ENCODE measurements at regions not wholly inside any gene's neighbourhood (a gene's known extent, or its start where the extent isn't known, plus 50 kb on each side); places are given as distances from the start of the nearest gene placed in this dataset.

DNA sequence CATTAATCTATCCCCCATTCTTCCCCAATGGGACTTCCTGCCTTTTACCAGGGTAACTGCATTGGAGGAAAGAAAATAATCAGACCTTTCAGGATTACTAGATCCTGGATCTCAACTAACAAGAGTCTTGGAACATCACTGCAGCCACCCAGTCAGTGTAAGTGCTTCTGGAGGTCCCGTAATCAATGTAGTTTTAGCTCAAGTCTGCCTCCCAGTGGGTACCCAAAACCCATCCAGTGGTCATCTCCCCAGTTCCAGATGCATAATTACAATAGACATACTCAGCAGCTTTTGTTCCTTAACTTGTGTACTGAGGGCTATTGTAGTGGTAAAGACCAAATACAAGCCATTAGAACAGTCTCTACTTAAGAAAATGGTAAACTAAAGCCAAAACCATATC is 319.1 kb downstream of the GPATCH2 start:
- DNase-seq = no peak

DNA sequence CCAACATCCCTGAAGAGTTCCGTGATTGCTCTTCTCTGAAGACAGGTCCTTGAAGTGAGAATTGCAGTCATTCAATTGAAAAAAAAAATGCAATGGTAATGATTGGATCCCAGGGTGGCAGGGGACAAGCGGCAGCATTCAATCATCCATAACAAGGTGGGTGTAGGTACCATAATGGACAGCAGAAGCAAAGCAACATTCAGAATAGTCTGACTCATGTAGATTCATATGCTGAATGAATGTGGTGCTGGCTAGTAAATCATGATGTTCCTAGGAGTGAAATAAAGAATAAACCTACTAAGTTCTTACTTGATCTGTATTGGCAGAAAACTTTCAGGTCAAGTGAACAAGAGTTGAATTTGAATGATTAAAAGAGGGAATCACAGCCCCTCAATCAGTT is 319.6 kb downstream of the GPATCH2 start:
- no peak for DNase-seq

DNA sequence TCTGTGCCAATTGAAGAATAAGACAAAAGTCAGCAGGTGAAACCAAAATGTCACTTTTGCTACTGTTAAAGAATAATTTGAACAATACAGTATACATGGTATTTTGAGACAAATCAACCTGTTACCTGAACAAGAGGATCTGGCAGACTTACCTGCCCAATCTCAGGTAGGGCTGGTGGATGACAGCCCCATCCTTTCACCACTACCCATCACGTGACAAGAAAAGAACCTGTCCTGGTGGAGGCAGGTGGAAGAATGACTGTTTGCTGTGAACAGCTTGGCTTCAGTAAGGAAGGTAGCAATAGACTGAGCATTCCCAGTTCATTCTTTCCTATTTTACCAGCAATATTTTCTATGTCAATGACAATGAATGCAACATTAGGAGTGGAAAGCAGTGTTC is 349.6 kb downstream of the GPATCH2 start:
- DNase-seq = no peak

DNA sequence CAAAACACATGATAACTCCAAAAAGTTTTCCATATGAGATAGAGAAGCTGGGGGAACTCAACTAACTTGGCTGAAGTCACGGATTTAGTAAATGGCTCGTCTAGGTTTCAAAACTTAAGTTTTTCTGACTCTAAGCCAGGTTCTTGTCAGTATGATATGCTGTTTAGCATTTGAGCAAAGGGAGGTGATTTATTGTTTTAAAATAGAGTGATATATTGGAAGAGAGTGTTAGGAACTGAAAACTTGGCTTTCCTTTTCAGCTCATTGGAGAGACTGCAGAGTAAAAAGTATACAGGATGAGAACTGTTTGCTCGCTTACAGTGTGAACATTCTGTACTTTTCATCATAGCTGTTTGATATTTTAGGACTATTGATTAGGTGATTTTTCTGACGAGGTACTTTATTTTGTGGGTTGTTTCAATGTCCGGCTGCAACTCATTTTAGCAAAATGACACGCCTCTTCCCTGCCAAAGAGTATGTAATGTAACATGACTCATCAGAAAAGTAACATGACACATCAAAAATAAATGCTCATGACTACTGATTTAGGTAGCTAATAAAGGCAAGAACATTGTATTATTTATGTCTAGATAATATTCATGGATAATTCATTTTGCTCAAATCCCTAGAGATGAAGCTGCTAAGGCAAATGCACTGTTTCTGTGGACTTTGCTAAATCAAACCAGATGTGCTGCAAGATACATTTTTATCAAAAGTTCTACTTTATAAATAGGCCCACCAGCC is 355.1 kb downstream of the GPATCH2 start:
- DNase-seq = no peak

DNA sequence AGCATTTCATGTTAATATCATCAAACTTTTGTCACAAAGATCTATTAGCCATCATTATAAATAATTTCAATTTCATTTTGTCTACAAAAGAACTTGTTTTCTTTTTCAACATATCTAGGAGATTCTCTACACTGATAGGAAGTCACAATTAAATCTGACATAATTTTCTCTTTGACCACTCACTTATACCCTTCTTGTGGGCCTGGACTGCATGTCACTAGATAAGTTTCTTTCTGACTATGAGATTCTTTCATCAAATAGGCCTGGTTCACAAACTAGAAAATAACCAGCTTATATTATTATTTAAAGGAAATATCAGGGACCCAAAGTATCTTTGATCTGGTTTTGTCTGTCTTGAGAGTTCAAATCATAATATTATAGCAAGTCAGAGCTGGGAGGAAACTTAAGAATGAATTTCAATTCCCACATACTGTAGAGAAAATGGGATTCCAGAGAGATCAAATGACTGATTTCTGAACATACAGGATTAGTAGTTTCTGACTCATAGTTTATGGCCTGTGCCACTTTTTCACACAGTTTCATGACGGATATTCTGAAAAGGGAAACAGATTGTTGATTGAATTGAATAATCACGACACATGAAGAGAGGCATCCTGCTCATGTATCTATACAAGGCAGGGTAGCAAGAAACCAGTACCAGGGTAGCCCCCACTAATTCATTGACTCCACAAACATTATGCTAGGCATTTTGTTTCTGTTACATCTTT is 355.8 kb downstream of the GPATCH2 start:
- no peak for DNase-seq

DNA sequence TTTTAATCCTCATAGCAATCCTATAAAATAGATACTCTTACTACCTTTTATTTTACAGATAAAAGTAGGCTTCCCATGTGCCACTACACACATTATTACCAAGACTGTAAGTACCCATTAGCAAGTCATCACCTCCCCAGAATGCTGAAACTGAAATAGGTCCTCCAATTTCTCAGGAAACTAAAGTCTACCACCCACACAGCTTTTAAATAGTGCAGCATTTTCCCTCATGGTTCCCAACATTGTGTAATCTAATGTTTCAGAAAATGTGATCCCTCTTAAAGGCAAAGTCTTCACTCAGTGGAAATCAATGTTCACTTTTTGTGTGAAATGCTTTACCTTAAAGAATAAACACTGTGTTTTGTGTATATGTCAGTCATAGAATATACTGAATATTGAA is 356.5 kb downstream of the GPATCH2 start:
- DNase-seq = no peak

DNA sequence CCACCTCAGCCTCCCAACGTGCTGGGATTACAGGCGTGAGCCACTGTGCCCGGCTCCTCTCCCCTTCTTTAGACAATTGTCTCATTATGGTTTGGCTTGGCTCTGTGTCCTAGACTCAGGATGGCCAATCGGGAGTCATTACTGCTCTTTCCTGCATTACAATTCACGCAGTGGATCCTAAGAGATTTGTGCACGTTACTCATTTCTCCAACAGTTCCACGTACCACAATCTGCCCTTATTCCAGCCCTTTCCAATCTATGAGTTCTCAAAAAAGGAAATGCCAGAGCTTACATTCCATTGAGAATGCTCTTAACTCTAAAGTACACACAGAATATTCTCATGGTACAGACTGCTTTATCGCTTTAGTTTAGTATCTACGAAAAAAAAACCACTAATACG is 357.0 kb downstream of the GPATCH2 start:
- no peak for DNase-seq

DNA sequence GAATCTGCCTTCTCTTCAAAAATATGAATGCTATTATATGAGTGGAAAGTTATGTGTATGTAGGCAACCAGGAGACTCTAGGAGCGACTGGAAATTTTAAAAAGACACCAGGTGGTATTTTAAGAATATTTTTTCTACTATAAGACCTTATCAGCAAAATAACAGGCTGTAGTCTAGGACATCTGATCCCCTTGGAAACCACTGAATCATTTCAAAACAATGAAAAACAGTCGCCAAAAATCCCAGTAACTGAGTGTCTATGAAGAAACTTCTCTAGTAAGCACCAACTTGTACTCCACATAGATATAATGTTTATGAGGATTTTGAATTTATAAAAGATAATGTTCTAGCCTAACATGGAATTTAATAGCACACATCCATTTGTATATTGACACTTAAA is 358.5 kb downstream of the GPATCH2 start:
- DNase-seq = no peak

DNA sequence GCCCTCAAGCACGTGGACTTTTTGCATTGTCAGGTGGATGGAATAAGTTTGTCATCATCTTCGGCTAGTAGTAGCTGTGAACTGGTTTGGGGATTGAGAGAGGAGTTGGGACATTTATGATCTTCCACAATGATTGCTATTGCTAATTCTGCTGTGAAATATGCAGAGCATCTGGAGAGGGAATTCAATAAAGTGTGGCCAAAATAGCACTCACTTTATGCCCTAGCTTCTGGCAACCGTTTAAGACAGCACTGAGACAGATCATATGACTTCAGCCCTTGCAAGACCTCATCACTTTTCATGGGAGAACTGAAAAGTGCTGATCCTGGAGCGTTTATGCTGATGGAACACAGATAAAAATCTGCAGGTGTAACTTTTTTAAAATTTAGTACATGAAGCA is 360.8 kb downstream of the GPATCH2 start:
- DNase-seq = no peak

DNA sequence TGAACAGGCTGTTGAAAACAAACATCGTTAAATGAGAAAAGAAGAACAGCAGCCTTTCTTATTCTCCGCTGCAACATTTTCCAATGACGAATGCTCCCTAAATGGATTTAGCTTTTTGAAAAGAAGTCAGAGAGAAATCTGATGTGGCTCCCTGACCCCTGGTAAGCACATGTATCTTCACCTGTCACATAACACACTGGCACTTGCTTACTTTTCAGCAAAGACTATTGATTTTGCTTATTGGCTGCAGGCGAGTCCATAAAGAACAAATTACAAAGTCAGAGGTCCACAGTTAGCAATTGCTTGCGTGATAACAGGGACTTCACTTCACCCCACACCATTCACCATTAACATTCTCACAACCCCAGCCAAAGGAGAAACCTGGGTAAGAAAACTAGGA is 362.8 kb downstream of the GPATCH2 start:
- DNase-seq = no peak

DNA sequence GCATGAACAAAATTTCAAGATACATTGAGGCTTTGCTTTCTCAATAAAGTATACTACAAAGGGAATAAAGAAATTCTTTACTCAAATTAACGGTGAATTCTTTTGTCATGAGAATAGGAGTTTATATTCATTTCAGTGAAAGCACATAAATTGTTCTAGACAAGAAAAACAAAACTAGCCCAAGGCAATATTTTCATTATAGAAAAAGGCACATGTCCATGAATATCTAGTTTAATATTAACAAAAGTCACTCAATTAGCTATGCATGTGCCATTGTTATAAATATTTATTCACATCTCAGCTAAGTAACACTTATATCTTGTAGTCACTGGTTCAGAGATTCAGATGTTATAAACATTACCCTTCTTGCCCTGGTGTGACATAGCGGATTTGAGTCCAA is 369.3 kb downstream of the GPATCH2 start:
- DNase-seq = no peak

DNA sequence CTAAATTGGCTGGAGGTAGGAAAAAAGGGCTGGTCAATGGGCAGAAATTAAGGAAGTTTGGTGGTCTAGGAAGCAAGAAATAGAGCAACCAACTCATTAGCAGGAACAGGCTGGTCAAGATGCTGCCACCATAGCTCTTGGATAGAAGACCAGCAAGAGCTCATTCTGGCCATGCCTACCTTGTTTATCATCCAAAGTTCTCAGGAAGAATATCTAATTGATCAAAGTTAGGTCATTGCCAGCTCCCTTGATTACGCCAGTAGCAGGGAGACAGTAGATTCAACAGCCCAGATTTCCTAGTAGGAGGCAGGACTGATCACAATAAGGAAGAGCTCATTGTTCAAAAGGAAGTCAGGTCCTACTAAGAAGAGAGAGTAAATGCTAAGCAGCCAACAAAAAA is 370.2 kb downstream of the GPATCH2 start:
- no peak for DNase-seq

DNA sequence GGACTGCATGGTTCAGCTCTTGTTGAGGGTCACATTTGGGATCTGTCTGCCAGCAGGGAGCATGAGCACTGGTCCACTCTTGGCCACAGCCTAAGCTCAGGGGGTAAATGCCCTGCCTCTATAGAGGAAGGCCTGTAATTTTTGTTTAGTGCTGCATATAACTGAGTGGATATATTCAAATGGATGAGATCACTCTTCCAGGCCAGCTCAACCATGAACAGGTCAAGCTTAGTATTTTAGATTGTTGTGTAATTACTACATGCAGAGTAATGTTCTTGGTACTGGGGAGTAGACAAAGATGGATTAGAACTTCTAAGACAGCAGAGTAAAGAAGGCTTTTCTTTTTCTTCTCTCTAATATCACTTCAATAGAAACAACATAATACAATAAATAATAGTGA is 376.9 kb downstream of the GPATCH2 start:
- no peak for DNase-seq

DNA sequence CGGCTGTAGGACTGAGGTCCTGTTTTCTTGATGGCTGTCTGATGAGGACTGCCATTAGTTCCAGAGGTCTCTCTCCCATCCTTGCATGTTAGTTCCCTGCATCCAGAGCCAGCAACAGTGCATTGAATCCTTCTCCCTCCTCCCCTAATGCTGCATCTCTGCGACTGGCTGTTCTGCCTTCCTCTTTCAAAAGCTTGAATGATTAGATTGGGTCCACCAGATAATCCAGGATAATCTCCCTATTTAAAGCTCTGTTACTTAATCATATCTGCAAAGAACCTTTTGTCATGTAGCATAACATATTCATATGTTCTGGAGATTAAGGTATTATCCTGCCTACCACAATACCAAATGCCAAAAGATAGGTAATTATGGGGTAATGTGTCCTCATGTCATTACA is 377.5 kb downstream of the GPATCH2 start:
- DNase-seq = no peak

DNA sequence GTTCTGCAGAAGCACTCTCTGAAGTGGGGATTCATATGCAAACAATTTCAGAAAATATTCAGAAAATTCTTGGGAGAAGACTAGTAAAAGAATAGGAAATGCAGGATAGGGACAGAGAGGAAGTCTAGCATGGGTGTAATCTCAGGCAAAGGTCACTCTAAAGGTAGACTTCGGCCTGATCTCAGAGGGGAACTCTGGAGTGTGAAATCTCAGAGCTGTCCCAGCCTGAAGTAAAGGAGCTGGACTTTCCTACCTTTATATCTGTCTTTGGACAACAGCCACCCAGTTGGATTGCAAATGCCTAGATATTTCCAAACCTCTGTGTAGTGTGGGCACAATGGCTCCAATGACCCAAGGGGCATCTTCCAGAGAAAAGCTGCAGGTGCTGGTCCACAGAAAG is 379.8 kb downstream of the GPATCH2 start:
- DNase-seq = no peak

DNA sequence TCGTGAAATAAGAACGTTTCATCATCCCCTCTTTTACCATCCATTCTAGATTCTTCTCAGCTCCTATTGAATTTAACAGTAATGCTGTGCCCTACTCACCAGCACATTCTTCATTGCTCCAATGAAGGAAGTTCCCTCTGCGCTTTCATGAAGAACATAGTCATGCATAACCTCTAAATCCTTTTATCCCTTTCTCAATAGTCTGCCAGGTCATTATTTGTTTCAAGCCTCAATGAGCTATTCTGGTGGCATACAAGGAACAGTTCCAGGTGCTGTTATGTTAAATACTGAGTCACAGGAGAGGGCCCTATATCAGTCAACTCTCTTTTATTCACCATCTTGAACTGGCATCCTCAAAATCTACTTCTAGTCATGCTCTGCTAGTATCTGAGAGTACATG is 381.0 kb downstream of the GPATCH2 start:
- DNase-seq = no peak

DNA sequence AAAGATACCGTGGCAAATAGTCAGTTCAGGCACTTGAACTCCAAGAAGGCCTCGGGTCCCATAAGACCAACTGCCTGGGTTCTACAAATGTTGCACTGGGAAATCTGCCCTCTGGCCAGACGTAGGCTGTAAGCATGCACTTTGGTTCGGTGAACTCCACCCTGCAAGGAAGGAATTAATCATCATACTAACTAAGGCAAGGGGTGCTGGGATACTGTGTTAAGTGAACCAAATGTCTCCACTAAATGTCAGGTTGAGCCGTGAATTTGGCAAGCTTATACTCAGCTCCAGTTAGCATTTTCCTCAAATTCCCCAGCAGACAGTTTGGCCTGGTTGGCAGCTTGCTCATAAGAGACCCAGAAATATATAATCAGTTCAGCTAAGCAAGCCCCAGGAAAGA is 385.9 kb downstream of the GPATCH2 start:
- no peak for DNase-seq

DNA sequence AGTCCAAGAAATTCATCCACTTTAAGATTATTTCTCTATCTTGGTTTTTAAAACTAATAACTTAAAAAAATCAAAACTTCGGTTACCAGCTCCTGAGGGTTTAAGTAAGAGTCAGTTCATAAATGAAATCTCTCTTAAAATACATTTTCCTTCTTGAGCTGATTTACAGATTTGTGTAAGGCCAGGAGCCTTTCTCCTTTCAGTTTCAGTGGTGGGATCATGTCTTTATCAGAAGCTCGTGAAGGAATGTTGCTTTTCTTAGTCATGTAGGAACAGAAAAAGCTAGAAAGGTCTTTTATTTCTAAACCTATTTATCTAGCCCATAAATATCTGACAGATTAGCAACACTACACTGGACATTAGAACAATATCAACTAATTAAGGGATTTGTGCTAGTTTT is 390.2 kb downstream of the GPATCH2 start:
- no peak for DNase-seq

DNA sequence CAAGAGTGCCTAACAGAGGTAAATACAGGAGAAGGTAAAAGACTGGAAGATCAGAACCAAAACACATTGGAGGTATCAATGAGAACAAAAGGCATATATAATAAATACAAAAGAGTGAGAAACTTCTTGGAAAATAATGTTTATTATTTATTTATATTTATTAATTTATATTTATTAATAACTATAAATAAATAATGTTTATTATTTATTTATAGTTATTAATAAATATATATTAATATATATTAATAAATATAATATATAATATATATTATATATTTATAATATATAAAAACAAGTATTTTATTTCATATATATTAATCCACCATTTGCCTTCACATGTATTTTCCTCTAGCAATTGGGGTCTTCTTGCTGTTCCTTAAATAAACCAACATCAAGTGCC is 391.9 kb downstream of the GPATCH2 start:
- no peak for DNase-seq

DNA sequence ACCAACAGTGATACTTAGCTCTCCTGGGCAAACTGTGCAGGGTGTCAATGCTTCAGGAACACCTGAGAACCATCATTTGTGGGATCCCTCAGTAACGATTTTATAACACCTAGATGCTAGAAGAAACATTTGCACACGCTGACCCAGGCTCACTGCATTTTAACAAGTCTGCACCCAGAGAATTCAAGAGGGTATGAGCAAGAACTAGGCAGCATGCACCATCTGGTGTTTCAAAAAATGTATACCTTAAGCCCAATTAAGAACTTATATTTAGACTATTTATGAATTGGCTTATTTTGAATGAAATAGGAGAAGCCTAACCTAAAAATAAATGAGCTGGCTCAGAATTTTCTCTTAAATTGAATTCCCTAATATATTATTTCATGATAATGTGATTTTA is 400.5 kb downstream of the GPATCH2 start:
- no peak for DNase-seq

DNA sequence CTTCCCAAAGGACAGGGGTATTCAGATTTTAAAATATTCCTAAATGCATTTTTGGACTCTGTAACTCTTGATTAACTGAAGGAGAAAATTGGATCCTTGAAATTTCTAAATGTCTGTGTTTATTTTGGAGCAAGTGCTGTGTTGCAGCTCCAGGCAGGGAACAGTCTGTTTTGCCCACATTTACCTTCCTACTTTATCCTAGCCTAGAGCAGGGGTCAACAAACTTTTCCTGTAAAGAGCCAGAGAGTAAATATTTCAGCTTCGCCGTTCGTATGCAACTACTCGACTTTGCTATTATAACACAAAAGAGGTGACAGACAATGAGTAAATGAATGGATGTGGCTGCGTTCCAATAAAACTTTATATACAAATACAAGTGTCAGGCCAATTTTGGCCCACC is 402.2 kb downstream of the GPATCH2 start:
- no peak for DNase-seq

DNA sequence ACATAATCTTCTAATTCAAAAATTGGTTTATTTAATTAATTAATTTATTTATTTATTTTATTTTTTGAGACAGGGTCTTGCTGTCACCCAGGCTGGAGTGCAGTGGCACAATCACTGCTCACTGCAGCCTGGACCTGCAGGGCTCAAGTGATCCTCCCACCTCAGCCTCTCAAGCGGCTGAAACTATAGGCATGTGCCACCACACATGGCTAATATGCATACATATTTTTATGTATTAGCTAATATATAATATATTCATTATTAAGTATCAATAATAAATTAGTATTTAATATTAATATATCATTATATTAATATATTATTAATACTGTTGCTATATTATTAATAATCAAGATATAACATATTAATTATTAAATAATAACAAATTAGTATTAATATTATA is 406.7 kb downstream of the GPATCH2 start:
- DNase-seq = no peak

DNA sequence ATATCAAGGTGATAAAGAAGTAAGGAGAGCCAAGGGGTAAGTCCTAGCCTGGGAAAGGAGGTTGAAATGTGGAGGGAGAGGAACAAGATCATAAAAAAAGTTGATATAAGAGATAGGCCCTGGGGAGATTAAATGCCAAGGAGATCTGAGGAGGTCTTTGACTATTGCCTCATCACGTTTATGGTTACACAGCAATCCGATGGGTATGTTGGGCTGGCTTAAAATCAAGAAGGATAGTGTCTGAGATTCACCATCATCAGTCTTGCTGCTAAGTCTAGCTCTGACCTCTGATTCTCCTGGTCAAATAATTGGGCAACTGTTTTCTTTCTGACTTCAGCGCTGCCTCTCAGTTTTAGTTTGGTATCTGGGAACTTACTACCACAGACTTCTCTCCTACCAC is 416.3 kb downstream of the GPATCH2 start:
- no peak for DNase-seq

DNA sequence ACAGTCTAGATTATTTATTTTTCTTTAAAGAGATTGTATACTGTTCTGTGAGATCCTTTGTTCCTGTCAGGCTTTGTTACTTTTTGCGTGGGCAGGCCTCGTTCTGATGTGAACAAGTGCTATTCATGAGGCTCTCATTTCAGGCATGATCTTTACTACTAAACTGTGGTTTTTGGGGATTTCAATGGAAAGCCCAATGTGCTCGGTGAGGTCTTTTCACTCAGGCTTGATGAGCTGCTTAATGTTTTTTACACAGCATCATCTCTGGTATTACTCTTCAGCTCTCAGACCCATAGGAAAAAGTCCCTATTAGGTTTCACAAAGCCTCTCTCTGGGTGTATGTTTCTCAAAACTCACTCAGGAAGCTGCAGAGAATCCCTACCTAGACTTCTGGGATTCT is 419.4 kb downstream of the GPATCH2 start:
- no peak for DNase-seq

DNA sequence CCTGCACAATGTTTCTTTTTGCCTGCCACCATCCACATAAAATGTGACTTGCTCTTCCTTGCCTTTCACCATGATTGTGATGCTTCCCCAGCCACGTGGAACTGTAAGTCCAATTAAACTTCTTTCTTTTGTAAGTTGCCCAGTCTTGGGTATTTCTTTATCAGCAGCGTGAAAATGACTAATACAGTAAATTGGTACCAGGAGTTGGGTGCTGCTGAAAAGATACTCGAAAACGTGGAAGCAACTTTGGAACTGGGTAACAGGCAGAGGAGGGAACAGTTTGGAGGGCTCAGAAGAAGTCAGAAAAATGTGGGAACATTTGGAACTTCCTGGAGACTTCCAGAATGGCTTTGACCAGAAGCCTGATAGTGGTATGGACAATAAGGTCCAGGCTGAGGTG is 425.3 kb downstream of the GPATCH2 start:
- no peak for DNase-seq
